ENCODE measurements at regions not wholly inside any gene's neighbourhood (a gene's known extent, or its start where the extent isn't known, plus 50 kb on each side); places are given as distances from the start of the nearest gene placed in this dataset.
"Not testable (repeated sequence)": the region's sequence is repeated elsewhere in the genome, so short reads cannot be mapped to it uniquely, and the experiment has no call there.

DNA sequence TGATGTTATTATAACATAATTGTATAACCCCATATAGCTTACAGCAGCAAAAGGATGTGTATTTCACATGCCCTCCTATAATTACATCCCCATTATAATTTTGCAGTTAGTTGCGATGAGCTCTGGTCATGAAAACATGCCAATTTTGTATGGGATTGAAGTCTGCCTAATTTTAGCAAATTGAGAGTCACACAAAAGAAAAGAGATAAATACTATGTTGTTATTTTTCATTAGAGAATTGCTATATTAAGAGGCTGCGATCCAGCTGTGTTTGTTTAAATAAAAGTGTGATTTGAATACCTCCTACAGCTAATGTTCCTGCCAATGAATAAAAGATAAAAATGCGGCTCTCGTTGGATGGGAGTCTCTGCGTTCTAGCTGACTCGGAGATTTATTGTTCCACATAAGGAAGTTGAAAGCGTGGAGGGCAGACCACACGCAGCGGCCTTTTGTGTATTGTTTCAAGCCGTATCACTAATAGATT is 461.0 kb upstream of the NFIA start:
- Mint-ChIP-seq H3K27me3 (peaks cover 2% of the 10 kb centered on the region), H3K4me3 (no peak overlapping the region), H3K9me3 (no peaks in the 10 kb centered on the region), H3K36me3 (ENCODE audit: low read depth) (no peaks in the 10 kb centered on the region), H3K4me1 (no peaks in the 10 kb centered on the region), H3K27ac (no peak overlapping the region)
- DNase-seq (no peak), ATAC-seq (ENCODE audit: low read depth) (no peak)
- ChIA-PET CTCF (no interaction called here), POLR2A (no interaction called here)
- intact Hi-C loops (cut with micrococcal nuclease), result no loop called here
- TF ChIP-seq, protein P1, sequence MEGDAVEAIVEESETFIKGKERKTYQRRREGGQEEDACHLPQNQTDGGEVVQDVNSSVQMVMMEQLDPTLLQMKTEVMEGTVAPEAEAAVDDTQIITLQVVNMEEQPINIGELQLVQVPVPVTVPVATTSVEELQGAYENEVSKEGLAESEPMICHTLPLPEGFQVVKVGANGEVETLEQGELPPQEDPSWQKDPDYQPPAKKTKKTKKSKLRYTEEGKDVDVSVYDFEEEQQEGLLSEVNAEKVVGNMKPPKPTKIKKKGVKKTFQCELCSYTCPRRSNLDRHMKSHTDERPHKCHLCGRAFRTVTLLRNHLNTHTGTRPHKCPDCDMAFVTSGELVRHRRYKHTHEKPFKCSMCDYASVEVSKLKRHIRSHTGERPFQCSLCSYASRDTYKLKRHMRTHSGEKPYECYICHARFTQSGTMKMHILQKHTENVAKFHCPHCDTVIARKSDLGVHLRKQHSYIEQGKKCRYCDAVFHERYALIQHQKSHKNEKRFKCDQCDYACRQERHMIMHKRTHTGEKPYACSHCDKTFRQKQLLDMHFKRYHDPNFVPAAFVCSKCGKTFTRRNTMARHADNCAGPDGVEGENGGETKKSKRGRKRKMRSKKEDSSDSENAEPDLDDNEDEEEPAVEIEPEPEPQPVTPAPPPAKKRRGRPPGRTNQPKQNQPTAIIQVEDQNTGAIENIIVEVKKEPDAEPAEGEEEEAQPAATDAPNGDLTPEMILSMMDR (IDR thresholded peaks at IDR 0.05), result no peak

DNA sequence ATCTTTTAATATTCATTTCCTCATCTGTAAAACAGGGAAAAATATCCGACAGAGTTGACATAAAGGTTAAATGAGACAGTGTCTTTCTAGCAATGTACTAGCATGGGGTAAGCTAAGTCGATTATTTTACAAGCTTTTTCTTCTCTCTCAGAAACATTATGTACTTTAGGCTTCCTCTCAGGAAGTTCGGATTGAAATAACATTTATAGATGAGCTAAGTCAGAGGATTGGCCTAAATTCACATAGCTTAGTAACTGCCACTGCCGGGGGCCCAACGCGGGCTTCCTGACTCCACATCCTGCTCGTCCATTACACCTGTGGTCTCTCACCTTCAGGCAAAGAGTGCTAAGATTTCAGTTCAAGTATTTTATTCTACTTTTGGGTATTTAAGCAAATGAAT is 462.3 kb upstream of the NFIA start:
- peaks cover 2% of the 10 kb centered on the region for H3K27me3 Mint-ChIP-seq
- POLR2A ChIA-PET, result no interaction called here
- ATAC-seq (ENCODE audit: low read depth) (no peak), DNase-seq (no peak)
- intact Hi-C loops (cut with micrococcal nuclease), result no loop called here
- no peaks in the 10 kb centered on the region for H3K4me1 Mint-ChIP-seq
- TF ChIP-seq, protein P1 (IDR thresholded peaks at IDR 0.05), result no peak
- CTCF ChIA-PET, result no interaction called here
- no peaks in the 10 kb centered on the region for H3K9me3 Mint-ChIP-seq
- no peak overlapping the region for H3K4me3 Mint-ChIP-seq
- no peaks in the 10 kb centered on the region for H3K36me3 Mint-ChIP-seq (ENCODE audit: low read depth)
- no peak overlapping the region for H3K27ac Mint-ChIP-seq

DNA sequence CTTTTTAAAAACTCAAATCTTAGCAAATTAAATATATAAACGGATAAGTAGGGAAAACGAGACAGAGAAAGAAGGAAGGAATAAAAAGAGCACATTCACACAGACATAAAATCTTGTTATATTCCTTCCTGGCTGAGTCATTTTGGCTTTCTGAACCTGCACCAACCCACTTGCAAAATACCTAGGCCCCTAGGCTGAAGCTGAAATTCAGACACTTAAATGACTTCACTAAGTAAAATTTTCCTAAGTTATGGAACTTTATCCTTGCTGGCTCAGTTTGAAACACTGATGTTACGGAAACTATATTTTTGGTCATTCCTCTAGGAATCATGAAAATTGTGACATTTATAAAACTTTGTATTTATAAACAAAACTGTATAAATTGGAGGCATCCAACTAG is 462.8 kb upstream of the NFIA start:
- Mint-ChIP-seq H3K27me3 (peaks cover 2% of the 10 kb centered on the region), H3K27ac (no peak overlapping the region), H3K4me3 (no peak overlapping the region), H3K9me3 (no peaks in the 10 kb centered on the region), H3K36me3 (ENCODE audit: low read depth) (no peaks in the 10 kb centered on the region), H3K4me1 (no peaks in the 10 kb centered on the region)
- ChIA-PET CTCF (no interaction called here), POLR2A (no interaction called here)
- intact Hi-C loops (cut with micrococcal nuclease), result no loop called here
- DNase-seq (no peak), ATAC-seq (ENCODE audit: low read depth) (no peak)
- TF ChIP-seq, protein P1 (IDR thresholded peaks at IDR 0.05), result no peak

DNA sequence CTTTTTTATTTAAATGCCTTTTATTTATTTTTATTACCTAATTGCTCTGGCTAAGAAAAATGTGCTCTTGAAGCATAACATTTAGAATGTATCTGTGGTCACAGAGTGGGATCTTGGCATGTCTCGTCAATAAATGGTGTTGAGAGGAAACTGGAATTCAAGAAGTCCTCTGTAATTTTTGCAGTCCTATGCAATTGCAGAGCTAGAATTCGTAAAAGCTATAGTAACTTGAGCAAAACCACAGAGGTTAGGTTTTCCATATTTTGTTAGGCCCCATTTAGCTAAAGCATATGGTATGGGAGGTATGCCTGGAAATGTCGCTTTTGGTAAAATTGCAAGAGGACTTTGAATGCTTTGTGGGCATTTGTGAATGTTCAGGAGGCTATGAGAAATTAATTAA is 466.7 kb upstream of the NFIA start:
- intact Hi-C loops (cut with micrococcal nuclease), result no loop called here
- Mint-ChIP-seq H3K27ac (no peak overlapping the region), H3K27me3 (peaks cover under 1% of the 10 kb centered on the region), H3K36me3 (ENCODE audit: low read depth) (no peaks in the 10 kb centered on the region), H3K4me3 (no peak overlapping the region), H3K9me3 (no peaks in the 10 kb centered on the region), H3K4me1 (no peaks in the 10 kb centered on the region)
- DNase-seq (no peak), ATAC-seq (ENCODE audit: low read depth) (no peak)
- ChIA-PET CTCF (no interaction called here), POLR2A (no interaction called here)
- TF ChIP-seq, protein P1 (IDR thresholded peaks at IDR 0.05), result no peak

DNA sequence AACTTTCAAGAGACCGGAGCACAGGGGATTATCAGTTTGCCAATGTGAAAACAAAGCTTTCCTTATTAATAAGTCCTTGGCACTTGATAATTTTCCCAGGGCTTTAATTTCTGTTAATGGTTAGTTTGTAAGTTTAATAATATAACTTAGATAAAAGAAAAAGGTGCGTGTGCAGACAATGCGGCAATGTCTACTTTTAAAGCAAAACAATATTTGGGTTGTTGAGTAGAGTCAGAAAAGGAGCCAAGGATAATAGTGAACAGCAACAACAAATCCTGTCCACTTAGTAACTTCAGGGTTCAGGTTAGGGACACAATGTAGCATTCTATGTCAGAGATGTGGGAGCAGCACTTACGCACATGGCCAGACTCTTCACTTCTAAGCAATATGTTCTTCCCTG is 469.6 kb upstream of the NFIA start:
- H3K27ac Mint-ChIP-seq, result no peak overlapping the region
- H3K9me3 Mint-ChIP-seq, result no peaks in the 10 kb centered on the region
- H3K27me3 Mint-ChIP-seq, result no peaks in the 10 kb centered on the region
- DNase-seq, result no peak
- TF ChIP-seq, protein P1 (IDR thresholded peaks at IDR 0.05), result no peak
- no peak overlapping the region for H3K4me3 Mint-ChIP-seq
- H3K36me3 Mint-ChIP-seq (ENCODE audit: low read depth), result no peaks in the 10 kb centered on the region
- POLR2A ChIA-PET, result no interaction called here
- no peak for ATAC-seq (ENCODE audit: low read depth)
- no peaks in the 10 kb centered on the region for H3K4me1 Mint-ChIP-seq
- intact Hi-C loops (cut with micrococcal nuclease), result no loop called here
- CTCF ChIA-PET, result no interaction called here

DNA sequence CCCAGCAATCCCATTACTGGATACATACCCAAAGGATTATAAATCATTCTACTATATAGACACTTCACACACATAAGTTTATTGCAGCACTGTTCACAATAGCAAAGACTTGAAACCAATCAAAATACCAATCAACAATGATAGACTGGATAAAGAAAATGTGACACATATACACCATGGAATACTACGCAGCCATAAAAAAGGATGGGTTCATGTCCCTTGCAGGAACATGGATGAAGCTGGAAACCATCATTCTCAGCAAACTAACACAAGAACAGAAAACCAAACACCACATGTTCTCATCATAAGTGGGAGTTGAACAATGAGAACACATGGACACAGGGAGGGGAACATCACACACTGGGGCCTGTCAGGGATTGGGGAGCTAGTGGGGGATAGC is 475.4 kb upstream of the NFIA start:
- POLR2A ChIA-PET; H3K27me3 Mint-ChIP-seq; intact Hi-C loops (cut with micrococcal nuclease): not testable (repeated sequence)

More for the DNA sequence above, 475.4 kb upstream of the NFIA start:
- H3K4me3 Mint-ChIP-seq; CTCF ChIA-PET; H3K36me3 Mint-ChIP-seq (ENCODE audit: low read depth); DNase-seq; ATAC-seq (ENCODE audit: low read depth); H3K4me1 Mint-ChIP-seq; H3K27ac Mint-ChIP-seq: not testable (repeated sequence)
- H3K9me3 Mint-ChIP-seq, result peaks cover 13% of the 10 kb centered on the region
